NCI-H187 treated with DMSO at 0.1 percent for 48 hours (cell line): ENCODE measurements at regions not wholly inside any gene's neighbourhood (a gene's known extent, or its start where the extent isn't known, plus 50 kb on each side); places are given as distances from the start of the nearest gene placed in this dataset.
A peak's percentile ranks its signal among the peaks of the same experiment; 100 is the strongest.
"Not testable (repeated sequence)": the region's sequence is repeated elsewhere in the genome, so short reads cannot be mapped to it uniquely, and the experiment has no call there.

ENCODE experiments used
- DNase-seq: peaks from one replicate; lab custom pipeline; 2025; lab: John Stamatoyannopoulos, UW

- DNase-seq, result no peak
These were observed 1006.5 kb downstream of the TBL1XR1 start for GRCh38 chr3:176190755-176191154.

GRCh38 chr3:176183181-176183580 lies 1014.1 kb downstream of the TBL1XR1 start:
- no peak for DNase-seq

DNA sequence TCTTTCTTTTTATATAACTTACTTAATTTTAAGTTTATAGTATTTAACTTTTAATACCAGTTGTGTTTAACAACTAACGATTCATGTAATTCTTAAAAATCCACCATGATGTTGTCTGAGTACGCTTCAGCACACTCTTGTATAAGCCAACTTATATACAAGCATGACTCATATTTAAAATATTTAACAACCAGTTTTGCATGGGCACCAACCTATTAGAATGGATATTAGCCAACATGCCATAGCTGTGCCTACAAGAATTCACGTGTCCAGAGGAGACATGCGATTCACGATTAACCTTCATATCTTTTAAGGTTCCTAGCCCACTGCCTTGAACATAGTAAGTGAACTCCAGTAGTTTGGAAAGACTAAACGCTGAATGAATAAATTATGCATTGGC lies 1023.2 kb downstream of the TBL1XR1 start:
- no peak for DNase-seq

DNA sequence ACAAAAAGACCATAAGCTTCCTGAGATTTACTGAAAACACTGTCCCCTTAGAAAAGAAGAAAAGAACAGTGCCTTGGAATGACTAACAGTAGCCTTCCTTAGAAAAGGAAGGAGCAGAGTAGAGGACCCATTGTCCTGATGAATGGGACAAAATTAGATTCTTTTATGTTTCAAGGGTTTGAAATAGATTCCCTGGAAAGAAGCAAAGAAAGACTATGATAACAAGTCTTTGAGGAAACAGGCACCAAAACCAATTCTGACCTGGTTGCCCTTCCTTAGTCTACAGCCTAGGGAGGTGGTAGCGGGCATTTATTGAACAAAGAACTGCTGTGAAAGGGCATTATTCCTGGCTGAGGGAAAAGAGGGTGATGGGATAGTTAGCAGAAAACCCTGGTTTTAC lies 1024.8 kb downstream of the TBL1XR1 start:
- DNase-seq, result no peak

- DNase-seq, result no peak
These were observed 1030.0 kb downstream of the TBL1XR1 start for GRCh38 chr3:176167272-176167671.

DNA sequence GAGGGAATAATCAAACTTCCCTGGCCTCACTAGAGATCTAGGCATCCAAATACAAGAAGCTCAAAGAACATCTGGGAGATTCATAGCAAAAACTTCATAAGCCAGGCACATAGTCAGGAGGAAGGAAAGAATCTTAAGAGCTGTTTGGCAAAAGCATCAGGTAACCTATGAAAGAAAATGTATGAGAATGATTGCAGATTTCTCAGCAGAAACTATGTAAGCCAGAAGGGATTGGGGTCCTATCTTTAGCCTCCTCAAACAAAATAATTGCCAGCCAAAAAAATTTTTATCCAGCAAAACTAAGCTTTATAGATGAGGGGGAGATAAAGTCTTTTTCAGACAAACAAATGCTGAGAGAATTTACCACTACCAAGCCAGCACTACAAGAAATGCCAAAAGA lies 1036.3 kb downstream of the TBL1XR1 start:
- DNase-seq, result no peak

DNA sequence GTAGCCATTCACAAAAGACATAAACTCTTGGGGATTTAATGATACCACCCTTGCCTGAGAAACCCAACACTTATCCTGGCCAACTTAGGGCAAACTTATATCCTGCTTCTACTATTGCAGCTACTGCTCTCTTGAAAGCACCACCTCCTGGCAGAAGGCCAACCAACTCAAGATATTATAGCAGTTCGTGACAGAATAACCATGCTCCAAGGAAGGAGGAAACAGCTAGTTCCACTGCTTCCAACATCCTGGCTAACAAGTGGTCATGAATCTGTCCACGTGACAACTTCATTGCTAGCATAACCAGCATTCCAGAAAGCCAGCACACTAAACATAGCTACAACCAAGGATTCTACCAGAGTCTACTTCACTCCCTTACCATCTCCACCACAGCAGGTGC lies 1037.5 kb downstream of the TBL1XR1 start:
- no peak for DNase-seq

DNA sequence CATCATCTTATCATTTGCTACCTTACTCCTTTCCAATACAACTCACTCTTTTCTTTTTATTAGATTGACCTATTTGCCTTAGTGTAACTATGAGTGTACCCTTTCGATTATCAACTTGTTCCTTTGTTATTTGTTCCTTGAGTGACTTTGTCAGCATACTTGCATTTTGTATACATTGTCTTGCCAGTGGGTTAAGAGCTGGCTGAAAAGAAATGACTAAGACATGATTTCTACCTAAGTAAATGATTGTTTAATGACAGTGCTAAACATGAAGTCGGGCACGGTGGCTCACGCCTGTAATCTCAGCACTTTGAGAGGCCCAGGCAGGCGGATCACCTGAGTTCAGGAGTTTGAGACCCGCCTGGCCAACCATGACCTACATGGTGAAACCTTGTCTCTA lies 1042.3 kb downstream of the TBL1XR1 start:
- DNase-seq, result no peak

DNA sequence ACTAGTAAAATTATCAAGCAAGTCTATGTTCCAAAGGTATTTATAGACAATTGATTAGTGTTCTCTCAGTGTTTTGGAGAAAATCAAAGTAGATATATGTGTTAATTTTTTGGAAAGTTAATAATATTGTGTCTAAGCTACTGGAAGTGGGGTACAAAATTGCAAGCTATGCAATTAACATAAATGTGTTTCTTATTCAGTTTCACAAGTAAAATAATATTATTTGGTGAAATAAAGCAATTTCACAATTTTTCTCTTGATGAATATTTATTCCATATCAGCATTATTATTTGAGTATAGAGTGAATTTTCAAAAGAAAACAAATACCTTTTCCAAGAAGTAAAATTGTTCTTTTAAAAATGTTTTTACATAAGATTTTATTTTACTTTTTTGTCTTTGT lies 1047.7 kb downstream of the TBL1XR1 start:
- DNase-seq, result no peak

DNA sequence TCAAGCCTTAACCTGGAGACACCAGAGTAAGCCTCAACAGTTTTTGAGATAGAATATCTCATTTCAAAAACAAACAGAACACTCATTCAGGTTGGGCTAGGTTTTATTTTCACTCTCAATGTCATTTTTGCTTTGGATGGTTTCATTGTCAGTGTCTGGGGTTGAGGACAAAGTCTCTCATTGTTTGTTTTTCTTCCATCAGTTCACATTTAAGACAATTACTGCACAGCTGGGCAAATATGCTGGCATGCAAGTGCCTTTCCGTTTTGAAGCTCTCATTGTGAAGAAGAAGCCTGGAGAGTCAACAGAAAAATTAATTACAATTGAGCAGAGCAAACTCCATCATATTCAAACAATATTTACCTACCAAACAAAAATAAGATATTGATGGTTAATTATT lies 1050.0 kb downstream of the TBL1XR1 start:
- DNase-seq, result peak; percentile 83

DNA sequence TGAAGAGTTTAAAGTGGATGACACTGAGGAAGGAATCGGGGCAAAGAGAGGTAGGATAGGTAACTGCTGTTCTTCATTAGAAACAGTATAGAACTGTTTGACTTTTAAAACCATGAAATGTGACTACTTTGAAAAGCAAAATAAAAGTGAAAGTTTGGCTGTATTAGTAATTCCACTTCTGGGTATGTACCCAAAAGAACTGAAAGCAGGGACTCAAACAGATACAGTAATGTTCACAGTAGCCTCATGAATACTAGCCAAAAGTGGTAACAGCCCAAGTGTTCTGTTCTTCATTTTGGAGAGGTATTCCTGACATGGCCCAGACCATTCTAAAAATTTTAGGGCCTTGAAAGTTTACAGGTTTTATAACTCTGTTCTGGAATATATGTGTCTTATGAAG lies 1055.4 kb downstream of the TBL1XR1 start:
- DNase-seq, result no peak

- no peak for DNase-seq
These were observed 1076.8 kb downstream of the TBL1XR1 start for GRCh38 chr3:176120507-176120906.

- DNase-seq, result no peak
These were observed 1077.5 kb downstream of the TBL1XR1 start for GRCh38 chr3:176119826-176120225.

GRCh38 chr3:176106380-176106779 lies 1090.9 kb downstream of the TBL1XR1 start:
- DNase-seq, result no peak

GRCh38 chr3:176097027-176097426 lies 1100.3 kb downstream of the TBL1XR1 start:
- no peak for DNase-seq

- DNase-seq, result not testable (repeated sequence)
These were observed 1103.4 kb downstream of the TBL1XR1 start for GRCh38 chr3:176093892-176094291.

GRCh38 chr3:176090727-176091126 lies 1106.6 kb downstream of the TBL1XR1 start:
- DNase-seq, result no peak

DNA sequence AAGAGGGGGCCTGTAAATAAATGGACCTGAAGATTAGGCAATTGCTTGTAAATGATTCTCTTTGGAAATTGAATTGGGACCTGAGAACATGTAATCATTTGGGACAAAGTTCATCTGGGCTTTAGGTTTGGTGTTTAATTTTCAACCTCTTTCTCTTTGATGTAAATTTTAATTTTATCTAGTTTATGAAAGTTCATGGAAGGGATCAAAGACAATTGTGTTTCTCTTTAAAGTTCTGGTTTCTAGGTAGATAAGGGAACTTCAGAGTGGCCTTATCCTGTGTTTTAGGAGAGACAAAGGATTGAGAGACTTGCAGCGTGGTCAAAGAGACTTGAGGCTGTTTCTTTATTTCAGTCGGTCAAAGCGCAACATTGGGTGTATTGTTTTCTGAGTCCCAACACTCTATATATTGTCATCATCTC lies 1108.3 kb downstream of the TBL1XR1 start:
- DNase-seq, result no peak

- no peak for DNase-seq
These were observed 1110.1 kb downstream of the TBL1XR1 start for GRCh38 chr3:176087066-176087697.

- no peak for DNase-seq
These were observed 1117.5 kb downstream of the TBL1XR1 start for GRCh38 chr3:176079785-176080184.

DNA sequence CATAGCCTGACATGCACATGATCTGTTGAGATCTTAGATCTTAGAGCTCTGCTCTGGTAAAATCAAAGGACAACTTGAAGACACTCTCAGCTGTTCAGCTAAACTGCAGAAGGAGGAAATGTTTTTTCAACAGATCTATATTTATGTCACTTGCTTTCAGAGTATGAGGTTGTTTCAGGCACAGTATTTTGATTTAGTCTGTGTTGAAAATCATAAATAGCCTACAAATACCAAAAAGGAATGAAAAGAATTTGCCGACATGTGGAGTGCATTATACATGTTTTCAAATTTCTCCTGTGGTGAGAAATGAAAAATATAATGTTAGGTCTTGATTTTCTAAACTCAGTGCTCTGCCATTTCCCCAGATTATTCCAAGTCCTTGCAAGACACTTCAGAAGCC lies 1118.4 kb downstream of the TBL1XR1 start:
- DNase-seq, result no peak

DNA sequence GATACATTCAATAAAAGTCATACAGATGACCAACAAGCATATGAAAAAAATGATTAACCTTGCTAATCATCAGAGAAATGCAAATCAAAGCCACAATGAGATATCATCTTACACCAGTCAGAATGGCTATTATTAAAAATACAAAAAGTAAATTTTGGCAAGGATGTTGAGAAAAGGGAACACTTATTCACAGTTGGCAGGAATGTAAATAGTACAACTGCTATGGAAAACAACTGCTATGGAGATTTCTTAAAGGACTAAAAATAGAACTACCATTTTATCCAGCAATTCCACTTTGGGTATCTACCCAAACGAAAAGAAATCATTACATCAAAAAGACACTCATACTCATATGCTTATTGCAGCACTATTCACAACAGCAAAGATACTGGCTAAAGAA lies 1121.8 kb downstream of the TBL1XR1 start:
- no peak for DNase-seq

DNA sequence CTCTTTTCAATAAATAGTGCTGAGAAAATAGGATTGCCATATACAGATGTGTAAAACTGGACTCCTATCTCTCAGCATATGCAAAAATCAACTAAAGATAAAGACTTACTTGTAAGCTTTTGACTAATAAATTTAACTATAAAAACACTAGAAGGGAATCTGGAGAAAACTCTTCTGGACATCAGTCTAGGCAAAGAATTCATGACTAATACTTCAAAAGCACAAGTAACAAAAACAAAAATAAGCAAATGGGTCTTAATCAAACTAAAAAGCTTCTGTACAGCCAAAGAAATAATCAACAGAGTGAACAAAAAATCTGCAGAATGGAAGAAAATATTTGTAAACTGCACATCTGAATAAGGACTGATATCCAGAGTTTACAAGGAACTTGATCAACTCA lies 1122.2 kb downstream of the TBL1XR1 start:
- DNase-seq, result no peak

DNA sequence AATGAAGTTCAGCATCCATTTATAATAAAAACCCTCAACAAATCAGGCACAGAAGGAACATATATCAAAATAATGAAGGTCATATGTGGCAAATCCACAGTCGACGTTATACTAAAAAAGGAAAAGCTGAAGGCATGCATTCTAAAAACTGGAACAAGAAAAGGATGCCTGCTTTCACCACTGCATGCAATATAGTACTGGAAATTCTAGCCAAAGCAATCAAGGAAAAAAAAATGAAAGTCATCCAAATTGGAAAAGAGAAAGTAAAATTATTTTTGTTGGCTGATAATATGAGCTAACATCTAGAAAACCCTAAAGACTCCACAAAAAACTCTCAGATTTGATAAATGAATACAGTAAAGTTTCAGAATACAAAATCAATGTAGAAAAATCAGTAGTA lies 1123.2 kb downstream of the TBL1XR1 start:
- DNase-seq, result no peak

- no peak for DNase-seq
These were observed 1125.3 kb downstream of the TBL1XR1 start for GRCh38 chr3:176071943-176072342.
